K562 (cell line): ENCODE measurements at regions not wholly inside any gene's neighbourhood (a gene's known extent, or its start where the extent isn't known, plus 50 kb on each side); places are given as distances from the start of the nearest gene placed in this dataset.

Experiments
- ATAC-seq: fragments of 200-7000 bp; cut with Tn5 transposase; 3 replicates; pipeline ENCODE4 v1.9.1; 2020; ENCODE audit warnings: moderate library complexity
- BruUV-seq: library from RNA; stranded (reverse); fragments of 400-500 nt; replicated peaks from 2 replicates; lab custom pipeline; 2021; lab: Mats Ljungman, UMichigan
- CTCF ChIA-PET: fragments of 300-600 bp; formaldehyde crosslinking; extraction: SDS; loops from one replicate; lab custom pipeline; 2021; ENCODE audit warnings: low intra/inter-chr PET ratio; lab: Yijun Ruan, JAX
- POLR2A ChIA-PET: fragments of 300-600, 350-650 bp; sonication (Branson Sonifier 250); formaldehyde crosslinking; extraction: SDS; loops from one replicate; lab custom pipeline; 2021; ENCODE audit warnings: antibody characterized with exemption, inconsistent platforms; lab: Yijun Ruan, JAX
- DNase-seq, 4 experiments: peaks; one replicate each; pipeline versions ENCODE4 v3.0.0 to v3.0.0-alpha.2; 2011 to 2018; ENCODE audit warnings: low spot score in 3 of 4, mixed read lengths in 3 of 4; ENCODE audit errors: extremely low read depth in 1 of 4
- FAIRE-seq: peaks from 2 replicates; lab custom pipeline; 2011; peaks lifted over from hg19 to GRCh38; lab: Jason Lieb, UNC
- H2AFZ ChIP-seq: 2 replicates; pipeline ENCODE4 v1.6.0; 2011; ENCODE audit warnings: low read depth, low read length, control low read depth, inconsistent platforms
- H3K27ac ChIP-seq: fragments of 200-600 bp; 3 replicates; pipeline ENCODE4 v1.8.0; 2011; ENCODE audit warnings: low read depth, mild to moderate bottlenecking, control low read depth, inconsistent platforms, low read length, moderate library complexity, mixed read lengths; ENCODE audit errors: extremely low read depth
- H3K27me3 ChIP-seq, 2 experiments: fragments of 300-600 bp in 1 of 2; 2 replicates in 1 of 2; 3 replicates in 1 of 2; pipeline versions ENCODE4 v1.6.0 to v1.8.0; 2011; ENCODE audit warnings: inconsistent platforms in 2 of 2, low read length in 2 of 2, mild to moderate bottlenecking in 1 of 2, mixed read lengths in 1 of 2, moderate library complexity in 1 of 2; ENCODE audit not compliant: control insufficient read depth in 2 of 2, insufficient read depth in 2 of 2
- H3K36me3 ChIP-seq: fragments of 300-600 bp; 3 replicates; pipeline ENCODE4 v1.8.0; 2011; ENCODE audit warnings: mild to moderate bottlenecking, low read length, inconsistent platforms; ENCODE audit not compliant: control insufficient read depth, insufficient read depth
- H3K4me1 ChIP-seq, 2 experiments: fragments of 200-600 bp in 1 of 2; replicated peaks in 1 of 2; 2 replicates in 1 of 2; 3 replicates in 1 of 2; pipeline versions ENCODE4 v1.5.1 to v1.8.0; 2011; ENCODE audit warnings: inconsistent platforms in 2 of 2, low read length in 2 of 2, mild to moderate bottlenecking in 1 of 2, mixed read lengths in 1 of 2, moderate library complexity in 1 of 2; ENCODE audit not compliant: control insufficient read depth in 2 of 2, insufficient read depth in 2 of 2
- H3K4me2 ChIP-seq: 2 replicates; pipeline ENCODE4 v1.6.1; 2011; ENCODE audit warnings: low read length, control low read depth, inconsistent platforms, mixed read lengths; ENCODE audit not compliant: insufficient read depth
- H3K4me3 ChIP-seq: fragments of 200-600 bp; sonication (generic), shearing (Covaris generic); 2 replicates; pipeline ENCODE4 v1.5.1; 2016; ENCODE audit warnings: control low read depth, inconsistent platforms
- H3K79me2 ChIP-seq: fragments of 200-600 bp; 3 replicates; pipeline ENCODE4 v1.8.0; 2011; ENCODE audit warnings: low read length, inconsistent platforms; ENCODE audit not compliant: control insufficient read depth, insufficient read depth
- H3K9ac ChIP-seq, 2 experiments: 2 replicates each; pipeline versions ENCODE4 v1.6.0 to v1.6.1; 2011; ENCODE audit warnings: low read depth in 2 of 2, low read length in 2 of 2, control low read depth in 1 of 2, inconsistent platforms in 1 of 2, mild to moderate bottlenecking in 1 of 2, mixed read lengths in 1 of 2; ENCODE audit not compliant: insufficient read depth in 1 of 2
- H3K9me1 ChIP-seq: one replicate; pipeline ENCODE4 v1.6.0; 2011; ENCODE audit warnings: inconsistent platforms, mild to moderate bottlenecking, low read length, moderate library complexity; ENCODE audit not compliant: control insufficient read depth, insufficient read depth
- H3K9me3 ChIP-seq: replicated peaks from 2 replicates; pipeline ENCODE4 v1.5.1; 2011; ENCODE audit warnings: low read depth, low read length, inconsistent platforms; ENCODE audit not compliant: control insufficient read depth, insufficient read depth
- H4K20me1 ChIP-seq: replicated peaks from 2 replicates; pipeline ENCODE4 v1.6.1; 2011; ENCODE audit warnings: low read length, inconsistent platforms, mixed read lengths; ENCODE audit not compliant: control insufficient read depth, insufficient read depth
- BCOR ChIP-seq: fragments of 450-650 bp; IDR thresholded peaks from 2 replicates; pipeline ENCODE4 v1.6.1; 2016
- E4F1 ChIP-seq: fragments of 250-450 bp; sonication (Bioruptor Pico); IDR thresholded peaks from 2 replicates; pipeline ENCODE4 v1.5.0; 2021; ENCODE audit warnings: mild to moderate bottlenecking, borderline replicate concordance
- FOXP4 ChIP-seq: sonication (generic); formaldehyde crosslinking; IDR thresholded peaks from 2 replicates; pipeline ENCODE4 v1.8.0; 2022; ENCODE audit warnings: mild to moderate bottlenecking, missing genetic modification reagents, borderline replicate concordance
- KDM5B ChIP-seq: fragments of 200-600 bp; sonication (generic); IDR thresholded peaks from 2 replicates; pipeline ENCODE4 v1.6.1; 2012; ENCODE audit warnings: low read depth, mild to moderate bottlenecking, moderate library complexity, low read length, control low read depth, inconsistent platforms; ENCODE audit not compliant: insufficient replicate concordance
- MBD2 ChIP-seq: sonication (generic); IDR thresholded peaks from 2 replicates; pipeline ENCODE4 v1.6.1; 2016; ENCODE audit warnings: low read depth, borderline replicate concordance
- NFXL1 ChIP-seq: fragments of 450-650 bp; formaldehyde crosslinking; IDR thresholded peaks from 2 replicates; pipeline ENCODE4 v1.4.0; 2021; ENCODE audit warnings: mild to moderate bottlenecking
- TAF15 ChIP-seq: fragments of 200-400 bp; formaldehyde crosslinking; IDR thresholded peaks from 2 replicates; pipeline ENCODE4 v1.6.1; 2017; ENCODE audit warnings: mild to moderate bottlenecking, low read depth, low read length, moderate library complexity
- ZBTB1 ChIP-seq: sonication (generic); formaldehyde crosslinking; IDR thresholded peaks from 2 replicates; pipeline ENCODE4 v1.8.1; 2023; ENCODE audit warnings: missing genetic modification reagents, low read depth, mild to moderate bottlenecking, borderline replicate concordance
- ZBTB5 ChIP-seq: fragments of 450-650 bp; IDR thresholded peaks from 2 replicates; pipeline ENCODE4 v1.6.1; 2017; ENCODE audit warnings: antibody characterized with exemption
- ZFP30 ChIP-seq: fragments of 250-450 bp; sonication (Bioruptor Pico); IDR thresholded peaks from 2 replicates; pipeline ENCODE4 v1.8.0; 2022; ENCODE audit warnings: moderate library complexity, mild to moderate bottlenecking, inconsistent platforms, borderline replicate concordance
- ZNF395 ChIP-seq: fragments of 200-800 bp; sonication (Bioruptor generic); IDR thresholded peaks from 2 replicates; pipeline ENCODE4 v1.6.1; 2017; ENCODE audit warnings: missing genetic modification characterization, missing compliant biosample characterization
- ZNF431 ChIP-seq: sonication (generic); formaldehyde crosslinking; IDR thresholded peaks from 2 replicates; pipeline ENCODE4 v1.8.0; 2022; ENCODE audit warnings: mild to moderate bottlenecking, missing genetic modification reagents
- ZNF696 ChIP-seq: fragments of 250-450 bp; sonication (Bioruptor Pico); conservative IDR thresholded peaks from 2 replicates; pipeline ENCODE4 v1.4.0; 2020; ENCODE audit warnings: mild to moderate bottlenecking, moderate library complexity
- WGBS: fragments of 100-300 bp; shearing (Covaris generic); methylation state at CpG from one replicate; pipeline ENCODE4 v1.1.6; 2016; ENCODE audit warnings: low coverage, mixed read lengths; ENCODE audit not compliant: insufficient coverage; ENCODE audit errors: missing lambda C conversion rate; 5-methylcytosine and 5-hydroxymethylcytosine counted together
- in situ Hi-C: fragments of 300-500 bp; cut with MboI; formaldehyde crosslinking; loops from 4 replicates; pipeline ENCODE4 v1.15.0; 2018; ENCODE audit warnings: inconsistent platforms, mixed read lengths
- intact Hi-C: fragments of 100-400 bp; cut with micrococcal nuclease; formaldehyde crosslinking; loops from 2 replicates; pipeline ENCODE4 v1.14.2; 2022
- TF ChIP-seq, protein P1 (sequence below): sonication (generic); formaldehyde crosslinking; IDR thresholded peaks from 2 replicates; pipeline ENCODE4 v1.8.1; 2022; ENCODE audit warnings: missing genetic modification reagents

DNA sequence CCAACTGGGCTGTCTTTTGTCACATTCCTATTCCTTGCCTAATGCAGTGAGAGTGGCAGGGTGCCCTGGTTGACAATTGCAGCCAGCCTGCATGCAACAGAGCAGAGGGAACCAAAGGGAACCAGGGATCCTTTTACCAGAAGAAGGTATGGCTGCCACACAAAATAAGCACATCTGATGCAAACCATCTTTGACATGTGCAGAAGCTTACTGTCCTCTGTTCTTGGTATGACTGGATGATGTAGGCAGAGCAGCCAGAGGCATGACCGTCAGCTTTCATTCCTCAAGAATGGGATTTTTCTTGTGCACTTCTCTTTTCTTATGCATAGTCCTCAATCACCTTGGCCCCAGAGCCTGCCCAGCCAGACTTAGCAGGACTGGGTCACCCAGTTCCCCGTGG lies 116.1 kb downstream of the UQCRFS1 start:
- Histone ChIP-seq H2AFZ (no peak overlapping the region), H3K9me3 (no peaks in the 10 kb centered on the region), H3K79me2 (no peaks in the 10 kb centered on the region), H4K20me1 (no peaks in the 10 kb centered on the region), H3K9ac (no peak overlapping the region), H3K27ac (no peak overlapping the region), H3K27me3 (peaks cover 0 to 7% of the 10 kb centered on the region in 2 experiments; a peak in 3 of 5 replicates), H3K4me3 (no peak overlapping the region), H3K36me3 (no peaks in the 10 kb centered on the region), H3K9me1 (no peaks in the 10 kb centered on the region), H3K4me1 (peaks cover 8 to 10% of the 10 kb centered on the region in 2 experiments), H3K4me2 (no peak overlapping the region)
- intact Hi-C loops (no loop called here), in situ Hi-C loops (no loop called here)
- FAIRE-seq (no peak), DNase-seq (no peak), ATAC-seq (no peak)
- ChIA-PET CTCF (no interaction called here), POLR2A (interaction anchor here (1.0 kb wide), 1 partner anchor 17 kb away, joined by 3 read pairs; no protein-coding TSS in a partner anchor)
- BruUV-seq, result no TSS peak
- 8% methylated on average over 2 of the region's 2 CpGs for WGBS
- TF ChIP-seq ZBTB1 (CRISPR knock-in tag), result no peak
- TF ChIP-seq, protein P1, sequence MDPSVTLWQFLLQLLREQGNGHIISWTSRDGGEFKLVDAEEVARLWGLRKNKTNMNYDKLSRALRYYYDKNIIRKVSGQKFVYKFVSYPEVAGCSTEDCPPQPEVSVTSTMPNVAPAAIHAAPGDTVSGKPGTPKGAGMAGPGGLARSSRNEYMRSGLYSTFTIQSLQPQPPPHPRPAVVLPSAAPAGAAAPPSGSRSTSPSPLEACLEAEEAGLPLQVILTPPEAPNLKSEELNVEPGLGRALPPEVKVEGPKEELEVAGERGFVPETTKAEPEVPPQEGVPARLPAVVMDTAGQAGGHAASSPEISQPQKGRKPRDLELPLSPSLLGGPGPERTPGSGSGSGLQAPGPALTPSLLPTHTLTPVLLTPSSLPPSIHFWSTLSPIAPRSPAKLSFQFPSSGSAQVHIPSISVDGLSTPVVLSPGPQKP (CRISPR knock-in tag), result no peak
- no peak for TF ChIP-seq TAF15
- TF ChIP-seq ZBTB5, result no peak
- no peak for TF ChIP-seq FOXP4 (CRISPR knock-in tag)
- no peak for TF ChIP-seq ZNF696 (CRISPR knock-in tag)
- no peak for TF ChIP-seq MBD2
- no peak for TF ChIP-seq NFXL1 (CRISPR knock-in tag)
- TF ChIP-seq E4F1 (CRISPR knock-in tag), result no peak
- TF ChIP-seq ZNF431 (CRISPR knock-in tag), result no peak
- TF ChIP-seq ZFP30 (CRISPR knock-in tag), result no peak
- no peak for TF ChIP-seq BCOR
- TF ChIP-seq ZNF395 (CRISPR knock-in tag), result no peak
- TF ChIP-seq KDM5B, result no peak
